Trophoblast cell (in vitro differentiated cells and primary cell): ENCODE measurements at regions not wholly inside any gene's neighbourhood (a gene's known extent, or its start where the extent isn't known, plus 50 kb on each side); places are given as distances from the start of the nearest gene placed in this dataset.

Source experiments
- DNase-seq, 2 donors: peaks; one replicate each; pipeline ENCODE4 v3.0.0-alpha.2; 2016
- H2AFZ ChIP-seq: 2 replicates; pipeline ENCODE4 v1.6.1; 2013; ENCODE audit warnings: low read length, moderate library complexity, mild to moderate bottlenecking; ENCODE audit not compliant: insufficient read depth, poor library complexity
- H2AK5ac ChIP-seq: 2 replicates; pipeline ENCODE4 v1.6.1; 2013; ENCODE audit warnings: mild to moderate bottlenecking, low read length
- H2BK120ac ChIP-seq: 2 replicates; pipeline ENCODE4 v1.6.1; 2013; ENCODE audit warnings: low read length, mild to moderate bottlenecking, moderate library complexity; ENCODE audit not compliant: insufficient read depth, poor library complexity
- H2BK12ac ChIP-seq: 2 replicates; pipeline ENCODE4 v1.6.1; 2013; ENCODE audit warnings: mild to moderate bottlenecking, low read length, moderate library complexity
- H2BK5ac ChIP-seq: 2 replicates; pipeline ENCODE4 v1.6.1; 2013; ENCODE audit warnings: low read length, low read depth, moderate library complexity, mild to moderate bottlenecking; ENCODE audit not compliant: poor library complexity
- H3K14ac ChIP-seq: 2 replicates; pipeline ENCODE4 v1.6.1; 2013; ENCODE audit warnings: mild to moderate bottlenecking, low read length
- H3K18ac ChIP-seq: 2 replicates; pipeline ENCODE4 v1.6.1; 2013; ENCODE audit warnings: mild to moderate bottlenecking, low read length
- H3K23ac ChIP-seq: 2 replicates; pipeline ENCODE4 v1.6.1; 2013; ENCODE audit warnings: low read length
- H3K27ac ChIP-seq: 2 replicates; pipeline ENCODE4 v1.5.1; 2013; ENCODE audit warnings: low read depth, mild to moderate bottlenecking, inconsistent platforms, low read length, moderate library complexity
- H3K27me3 ChIP-seq: 2 replicates; pipeline ENCODE4 v1.6.1; 2013; ENCODE audit warnings: inconsistent platforms, mild to moderate bottlenecking, low read length, moderate library complexity; ENCODE audit not compliant: insufficient read depth
- H3K36me3 ChIP-seq, 2 experiments: 1 replicate in 1 of 2; 2 replicates in 1 of 2; pipeline ENCODE4 v1.6.1; 2013; ENCODE audit warnings: low read length in 2 of 2, mild to moderate bottlenecking in 2 of 2, moderate library complexity in 1 of 2; ENCODE audit not compliant: insufficient read depth in 2 of 2, control insufficient read depth in 1 of 2
- H3K4ac ChIP-seq: 2 replicates; pipeline ENCODE4 v1.6.1; 2013; ENCODE audit warnings: low read depth, mild to moderate bottlenecking, low read length, moderate library complexity
- H3K4me1 ChIP-seq, 2 experiments: 1 replicate in 1 of 2; 2 replicates in 1 of 2; pipeline ENCODE4 v1.6.1; 2013; ENCODE audit warnings: low read length in 2 of 2, mild to moderate bottlenecking in 2 of 2, moderate library complexity in 1 of 2; ENCODE audit not compliant: insufficient read depth in 2 of 2, control insufficient read depth in 1 of 2
- H3K4me2 ChIP-seq: 2 replicates; pipeline ENCODE4 v1.6.1; 2013; ENCODE audit warnings: inconsistent platforms, mild to moderate bottlenecking, low read length, moderate library complexity
- H3K4me3 ChIP-seq: 2 replicates; pipeline ENCODE4 v1.5.1; 2013; ENCODE audit warnings: mild to moderate bottlenecking, low read depth, low read length, inconsistent platforms
- H3K79me1 ChIP-seq: one replicate; pipeline ENCODE4 v1.6.1; 2013; ENCODE audit warnings: low read length
- H3K79me2 ChIP-seq: 2 replicates; pipeline ENCODE4 v1.6.1; 2013; ENCODE audit warnings: low read length, mild to moderate bottlenecking; ENCODE audit not compliant: control insufficient read depth, insufficient read depth, poor library complexity
- H3K9ac ChIP-seq: 2 replicates; pipeline ENCODE4 v1.6.1; 2013; ENCODE audit warnings: mild to moderate bottlenecking, low read length
- H3K9me3 ChIP-seq: 2 replicates; pipeline ENCODE4 v1.6.1; 2013; ENCODE audit warnings: low read depth, mild to moderate bottlenecking, control low read depth, inconsistent platforms, low read length; ENCODE audit not compliant: insufficient read depth
- H4K12ac ChIP-seq: 2 replicates; pipeline ENCODE4 v1.6.1; 2013; ENCODE audit warnings: low read depth, mild to moderate bottlenecking, low read length, moderate library complexity
- H4K8ac ChIP-seq: 2 replicates; pipeline ENCODE4 v1.6.1; 2013; ENCODE audit warnings: low read depth, mild to moderate bottlenecking, low read length, moderate library complexity
- H4K91ac ChIP-seq: one replicate; pipeline ENCODE4 v1.6.1; 2013; ENCODE audit warnings: low read depth, mild to moderate bottlenecking, low read length, moderate library complexity
- whole genome bisulfite sequencing: extraction: QIAGEN DNeasy Blood & Tissue Kit; methylation state at CpG from one replicate; pipeline ENCODE4 v1.1.7; 2013; ENCODE audit warnings: missing lambda C conversion rate; ENCODE audit not compliant: insufficient read length, insufficient coverage; ENCODE audit errors: extremely low coverage; 5-methylcytosine and 5-hydroxymethylcytosine counted together

- H4K91ac ChIP-seq = no peak overlapping the region
Observed at GRCh38 chr5:44626846-44627245, 181.9 kb upstream of the MRPS30 start.

GRCh38 chr5:44622331-44622730, 186.4 kb upstream of the MRPS30 start:
- H3K9ac ChIP-seq = no peak overlapping the region
- no peak overlapping the region for H2BK5ac ChIP-seq
- no peak overlapping the region for H3K18ac ChIP-seq
- no peak overlapping the region for H3K4me2 ChIP-seq
- H3K27me3 ChIP-seq = no peaks in the 10 kb centered on the region
- no peak overlapping the region for H4K8ac ChIP-seq
- H3K4me3 ChIP-seq = no peak overlapping the region
- H3K36me3 ChIP-seq = no peaks in the 10 kb centered on the region
- H3K79me1 ChIP-seq = no peaks in the 10 kb centered on the region
- no peak overlapping the region for H2AFZ ChIP-seq
- H3K14ac ChIP-seq = no peak overlapping the region
- H3K4ac ChIP-seq = no peak overlapping the region
- H4K12ac ChIP-seq = no peak overlapping the region
- H2AK5ac ChIP-seq = no peak overlapping the region
- no peak overlapping the region for H3K27ac ChIP-seq
- no peaks in the 10 kb centered on the region for H3K4me1 ChIP-seq
- H3K9me3 ChIP-seq = no peaks in the 10 kb centered on the region
- no peak overlapping the region for H3K23ac ChIP-seq
- no peak overlapping the region for H2BK120ac ChIP-seq
- H4K91ac ChIP-seq = no peak overlapping the region
- no CpG with 5 or more reads among the region's 4 CpGs for WGBS
- H2BK12ac ChIP-seq = no peak overlapping the region
- no peak for DNase-seq
- no peaks in the 10 kb centered on the region for H3K79me2 ChIP-seq

More at GRCh38 chr5:44626846-44627245, 181.9 kb upstream of the MRPS30 start:
- H3K27me3 ChIP-seq = no peaks in the 10 kb centered on the region
- no peak for DNase-seq
- no peaks in the 10 kb centered on the region for H3K79me1 ChIP-seq
- H2AFZ ChIP-seq = no peak overlapping the region
- no peak overlapping the region for H2BK5ac ChIP-seq
- H2BK12ac ChIP-seq = no peak overlapping the region
- no peak overlapping the region for H4K8ac ChIP-seq
- no peak overlapping the region for H2AK5ac ChIP-seq
- H3K9ac ChIP-seq = no peak overlapping the region
- H3K79me2 ChIP-seq = no peaks in the 10 kb centered on the region
- no peaks in the 10 kb centered on the region for H3K36me3 ChIP-seq
- H3K23ac ChIP-seq = no peak overlapping the region
- H3K9me3 ChIP-seq = no peaks in the 10 kb centered on the region
- no peak overlapping the region for H3K4ac ChIP-seq
- H4K12ac ChIP-seq = no peak overlapping the region
- no peak overlapping the region for H3K4me3 ChIP-seq
- no peak overlapping the region for H3K18ac ChIP-seq
- no peaks in the 10 kb centered on the region for H3K4me1 ChIP-seq
- no peak overlapping the region for H2BK120ac ChIP-seq
- no peak overlapping the region for H3K27ac ChIP-seq
- no peak overlapping the region for H3K14ac ChIP-seq
- H3K4me2 ChIP-seq = no peak overlapping the region

- H4K91ac ChIP-seq = no peak overlapping the region
- H3K9me3 ChIP-seq = no peaks in the 10 kb centered on the region
- no CpG with 5 or more reads among the region's 3 CpGs for WGBS
- no peak overlapping the region for H3K9ac ChIP-seq
- no peaks in the 10 kb centered on the region for H3K79me2 ChIP-seq
- no peak overlapping the region for H3K18ac ChIP-seq
- no peak overlapping the region for H2BK120ac ChIP-seq
- no peak overlapping the region for H3K4me3 ChIP-seq
- no peak overlapping the region for H2AK5ac ChIP-seq
- H3K23ac ChIP-seq = no peak overlapping the region
- H3K14ac ChIP-seq = no peak overlapping the region
- H2BK12ac ChIP-seq = no peak overlapping the region
- no peak for DNase-seq
- no peak overlapping the region for H3K4ac ChIP-seq
- H2BK5ac ChIP-seq = no peak overlapping the region
- H3K79me1 ChIP-seq = no peaks in the 10 kb centered on the region
- H4K8ac ChIP-seq = no peak overlapping the region
- H3K27me3 ChIP-seq = no peaks in the 10 kb centered on the region
- H3K4me2 ChIP-seq = no peak overlapping the region
- no peak overlapping the region for H3K27ac ChIP-seq
- H3K36me3 ChIP-seq = no peaks in the 10 kb centered on the region
- H3K4me1 ChIP-seq = no peaks in the 10 kb centered on the region
- no peak overlapping the region for H2AFZ ChIP-seq
- H4K12ac ChIP-seq = no peak overlapping the region
Observed at GRCh38 chr5:44619875-44620610, 188.7 kb upstream of the MRPS30 start.

GRCh38 chr5:44614845-44615244, 193.9 kb upstream of the MRPS30 start:
- Histone ChIP-seq H3K79me2 (no peaks in the 10 kb centered on the region), H2AK5ac (no peak overlapping the region), H2AFZ (no peak overlapping the region), H3K9ac (no peak overlapping the region), H3K9me3 (no peaks in the 10 kb centered on the region), H3K18ac (no peak overlapping the region), H3K27me3 (no peaks in the 10 kb centered on the region), H3K4ac (no peak overlapping the region), H2BK5ac (no peak overlapping the region), H3K27ac (no peak overlapping the region), H3K4me2 (no peak overlapping the region), H4K91ac (no peak overlapping the region), H2BK12ac (no peak overlapping the region), H3K14ac (no peak overlapping the region), H3K4me1 (no peaks in the 10 kb centered on the region), H4K8ac (no peak overlapping the region), H2BK120ac (no peak overlapping the region), H4K12ac (no peak overlapping the region), H3K4me3 (no peak overlapping the region), H3K23ac (no peak overlapping the region), H3K79me1 (no peaks in the 10 kb centered on the region), H3K36me3 (no peaks in the 10 kb centered on the region)
- DNase-seq = no peak
- WGBS = no CpG with 5 or more reads among the region's 2 CpGs
